ENCODE measurements at regions not wholly inside any gene's neighbourhood (a gene's known extent, or its start where the extent isn't known, plus 50 kb on each side); places are given as distances from the start of the nearest gene placed in this dataset.

- Histone ChIP-seq H2AK9ac (replicated peaks; ENCODE audit: low read depth, low read length, poor library complexity) (no peak overlapping the region), H4K91ac (ENCODE audit: insufficient read depth, low read depth, low read length) (no peak overlapping the region), H4K20me1 (ENCODE audit: insufficient read depth, low read length) (no peaks in the 10 kb centered on the region), H3K14ac (replicated peaks; ENCODE audit: low read depth, low read length) (no peak overlapping the region), H3K9me3 (ENCODE audit: control insufficient read depth, insufficient read depth, low read length) (peaks cover 8% of the 10 kb centered on the region; the same call in 1 of the 2 replicates), H2AK5ac (ENCODE audit: low read depth, low read length) (no peak overlapping the region), H3K4me3 (ENCODE audit: insufficient read depth, low read depth, low read length) (no peak overlapping the region), H3K18ac (ENCODE audit: low read depth, low read length) (no peak overlapping the region), H3K9me1 (ENCODE audit: insufficient read depth, low read length) (no peaks in the 10 kb centered on the region), H3K4ac (ENCODE audit: low read depth, low read length) (no peak overlapping the region), H3K9ac (ENCODE audit: low read depth, low read length) (no peak overlapping the region), H3K4me2 (ENCODE audit: low read depth, low read length) (no peak overlapping the region), H3K23ac (ENCODE audit: low read depth, low read length) (no peak overlapping the region), H4K5ac (ENCODE audit: low read depth, low read length) (no peak overlapping the region), H3K36me3 (ENCODE audit: control insufficient read depth, insufficient read depth, low read length) (no peaks in the 10 kb centered on the region), H4K8ac (ENCODE audit: low read depth in 2 of 2, low read length in 2 of 2) (no peak overlapping the region), H2BK5ac (ENCODE audit: low read depth, low read length, poor library complexity, severe bottlenecking) (no peak overlapping the region), H2BK20ac (ENCODE audit: low read depth, low read length) (no peak overlapping the region), H3K79me1 (ENCODE audit: low read depth in 1 of 2, low read length in 2 of 2) (no peaks in the 10 kb centered on the region), H2BK120ac (ENCODE audit: low read depth, low read length) (no peak overlapping the region), H2AFZ (replicated peaks; ENCODE audit: low read length, poor library complexity) (no peak overlapping the region), H3K56ac (ENCODE audit: extremely low read depth, insufficient read depth, low read length) (no peak overlapping the region), H3K27me3 (ENCODE audit: control insufficient read depth, insufficient read depth, low read length) (no peaks in the 10 kb centered on the region), H3K27ac (ENCODE audit: insufficient read depth, low read length) (no peak overlapping the region), H2BK15ac (ENCODE audit: low read depth, low read length) (no peak overlapping the region), H3K4me1 (ENCODE audit: control insufficient read depth, insufficient read depth, low read length) (no peaks in the 10 kb centered on the region)
- TF ChIP-seq BHLHE40 (IDR thresholded peaks at IDR 0.05; ENCODE audit: low read depth, low read length) = no peak
- no peak for TF ChIP-seq MAZ (IDR thresholded peaks at IDR 0.05; ENCODE audit: borderline replicate concordance, low read depth, low read length)
- TF ChIP-seq, protein P1, sequence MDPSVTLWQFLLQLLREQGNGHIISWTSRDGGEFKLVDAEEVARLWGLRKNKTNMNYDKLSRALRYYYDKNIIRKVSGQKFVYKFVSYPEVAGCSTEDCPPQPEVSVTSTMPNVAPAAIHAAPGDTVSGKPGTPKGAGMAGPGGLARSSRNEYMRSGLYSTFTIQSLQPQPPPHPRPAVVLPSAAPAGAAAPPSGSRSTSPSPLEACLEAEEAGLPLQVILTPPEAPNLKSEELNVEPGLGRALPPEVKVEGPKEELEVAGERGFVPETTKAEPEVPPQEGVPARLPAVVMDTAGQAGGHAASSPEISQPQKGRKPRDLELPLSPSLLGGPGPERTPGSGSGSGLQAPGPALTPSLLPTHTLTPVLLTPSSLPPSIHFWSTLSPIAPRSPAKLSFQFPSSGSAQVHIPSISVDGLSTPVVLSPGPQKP (IDR thresholded peaks at IDR 0.05; ENCODE audit: borderline replicate concordance, low read depth, low read length) = no peak
- no peak for TF ChIP-seq RFX5 (IDR thresholded peaks at IDR 0.05; ENCODE audit: low read depth, low read length)
- TF ChIP-seq SMC3 (IDR thresholded peaks at IDR 0.05; ENCODE audit: low read depth, low read length) = no peak
- no peak for TF ChIP-seq POLR2A (IDR thresholded peaks at IDR 0.05; ENCODE audit: low read depth, low read length)
- TF ChIP-seq, protein P2, sequence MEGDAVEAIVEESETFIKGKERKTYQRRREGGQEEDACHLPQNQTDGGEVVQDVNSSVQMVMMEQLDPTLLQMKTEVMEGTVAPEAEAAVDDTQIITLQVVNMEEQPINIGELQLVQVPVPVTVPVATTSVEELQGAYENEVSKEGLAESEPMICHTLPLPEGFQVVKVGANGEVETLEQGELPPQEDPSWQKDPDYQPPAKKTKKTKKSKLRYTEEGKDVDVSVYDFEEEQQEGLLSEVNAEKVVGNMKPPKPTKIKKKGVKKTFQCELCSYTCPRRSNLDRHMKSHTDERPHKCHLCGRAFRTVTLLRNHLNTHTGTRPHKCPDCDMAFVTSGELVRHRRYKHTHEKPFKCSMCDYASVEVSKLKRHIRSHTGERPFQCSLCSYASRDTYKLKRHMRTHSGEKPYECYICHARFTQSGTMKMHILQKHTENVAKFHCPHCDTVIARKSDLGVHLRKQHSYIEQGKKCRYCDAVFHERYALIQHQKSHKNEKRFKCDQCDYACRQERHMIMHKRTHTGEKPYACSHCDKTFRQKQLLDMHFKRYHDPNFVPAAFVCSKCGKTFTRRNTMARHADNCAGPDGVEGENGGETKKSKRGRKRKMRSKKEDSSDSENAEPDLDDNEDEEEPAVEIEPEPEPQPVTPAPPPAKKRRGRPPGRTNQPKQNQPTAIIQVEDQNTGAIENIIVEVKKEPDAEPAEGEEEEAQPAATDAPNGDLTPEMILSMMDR (conservative IDR thresholded peaks at IDR 0.05; ENCODE audit: low read depth, low read length) = no peak
- DNase-seq (no peak), ATAC-seq (ENCODE audit: low read depth) (no peak)
- WGBS, 2 experiments (ENCODE audit: extremely low coverage in 2 of 2, insufficient read length in 1 of 2) = 47% methylated on average over 2 of the region's 6 CpGs; no CpG with 5 or more reads in 1 of the 2 experiments
- dilution Hi-C loops (cut with HindIII; ENCODE audit: low sequenced_read_pairs, unreplicated experiment) = no loop called here
- in situ Hi-C loops (cut with MboI; ENCODE audit: low sequenced_read_pairs) = no loop called here
- ChIA-PET POLR2A (ENCODE audit: unreplicated experiment) (interaction anchor here (0.5 kb wide), 1 partner anchor 211 kb away, joined by 5 read pairs; no protein-coding TSS in a partner anchor), CTCF (no interaction called here)
- intact Hi-C loops (cut with micrococcal nuclease) = no loop called here
- BruUV-seq (replicated peaks) = no TSS peak
These were observed 559.6 kb downstream of the GATA3 start for GRCh38 chr10:8614054-8614565.

Measured in IMR-90 (cell line).